GM18868 (cell line): ENCODE measurements at regions not wholly inside any gene's neighbourhood (a gene's known extent, or its start where the extent isn't known, plus 50 kb on each side); places are given as distances from the start of the nearest gene placed in this dataset.

Experiments used
- ATAC-seq: cut with Tn5 transposase; IDR thresholded peaks from one replicate; pipeline ENCODE4 v1.9.1; 2021; ENCODE audit warnings: mild to moderate bottlenecking, moderate library complexity; ENCODE audit not compliant: unreplicated experiment

DNA sequence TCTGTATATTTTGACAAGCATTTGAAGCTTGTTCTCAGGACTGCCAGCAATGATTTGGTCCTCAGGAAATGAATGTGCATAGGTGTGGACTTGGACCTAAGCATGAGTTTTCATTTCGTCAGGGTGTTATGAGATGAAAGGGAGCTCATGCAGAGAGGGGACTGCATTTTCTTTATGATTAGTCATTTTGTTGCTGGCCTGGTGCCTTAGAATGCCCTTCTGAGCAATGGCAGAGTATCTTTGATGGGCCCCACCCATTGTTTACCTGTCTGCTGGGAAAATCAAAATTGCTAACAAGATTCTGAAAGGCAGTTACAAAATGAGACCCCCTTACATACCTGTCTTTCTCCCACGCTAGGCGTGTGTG is 51.5 kb upstream of the MTHFD1L start:
- peak; percentile 70 for ATAC-seq
